PC-3 (cell line): ENCODE measurements at regions not wholly inside any gene's neighbourhood (a gene's known extent, or its start where the extent isn't known, plus 50 kb on each side); places are given as distances from the start of the nearest gene placed in this dataset.

ENCODE experiments used
- ATAC-seq: fragments of 200-7000 bp; cut with Tn5 transposase; 2 replicates; pipeline ENCODE4 v1.9.1; 2020; ENCODE audit warnings: mild to moderate bottlenecking, moderate library complexity
- BruUV-seq: library from RNA; stranded (reverse); fragments of 400-500 nt; replicated peaks from 2 replicates; lab custom pipeline; 2021; lab: Mats Ljungman, UMichigan
- CTCF ChIA-PET: fragments of 300-600 bp; sonication (Branson Sonifier 250); formaldehyde crosslinking; loops from one replicate; lab custom pipeline; 2022; ENCODE audit warnings: antibody characterized with exemption; lab: Charles Lee
- POLR2A ChIA-PET: fragments of 300-600 bp; sonication (Branson Sonifier 250); formaldehyde crosslinking; loops from one replicate; lab custom pipeline; 2022; ENCODE audit warnings: antibody characterized with exemption; ENCODE audit not compliant: unreplicated experiment; lab: Charles Lee
- DNase-seq: peaks from one replicate; pipeline ENCODE4 v3.0.0-alpha.2; 2015
- H2AFZ ChIP-seq: fragments of 300-600 bp; sonication (generic); 2 replicates; pipeline ENCODE4 v1.6.0; 2016; ENCODE audit warnings: antibody characterized with exemption, low read length
- H3F3A ChIP-seq: fragments of 300-600 bp; sonication (generic); one replicate; pipeline ENCODE4 v1.6.0; 2017; ENCODE audit warnings: antibody characterized with exemption, low read length, control low read depth, mild to moderate bottlenecking; ENCODE audit not compliant: unreplicated experiment
- H3K27ac ChIP-seq: fragments of 300-600 bp; sonication (generic); 2 replicates; pipeline ENCODE4 v1.5.1; 2016; ENCODE audit warnings: mild to moderate bottlenecking, low read length
- H3K27me3 ChIP-seq: fragments of 300-600 bp; sonication (generic); 2 replicates; pipeline ENCODE4 v1.6.1; 2016; ENCODE audit warnings: low read length, mixed read lengths
- H3K36me3 ChIP-seq: fragments of 300-600 bp; sonication (generic); 2 replicates; pipeline ENCODE4 v1.6.1; 2016; ENCODE audit warnings: low read depth, mixed run types, low read length, mixed read lengths
- H3K4me1 ChIP-seq: fragments of 300-600 bp; sonication (generic); 2 replicates; pipeline ENCODE4 v1.5.1; 2016; ENCODE audit warnings: low read length; ENCODE audit not compliant: insufficient read depth
- H3K4me2 ChIP-seq: fragments of 300-600 bp; sonication (generic); 2 replicates; pipeline ENCODE4 v1.6.0; 2016; ENCODE audit warnings: low read length
- H3K4me3 ChIP-seq: fragments of 300-600 bp; sonication (generic); 2 replicates; pipeline ENCODE4 v1.5.1; 2016; ENCODE audit warnings: mild to moderate bottlenecking, low read length, mixed read lengths
- H3K79me2 ChIP-seq: fragments of 300-600 bp; sonication (generic); 2 replicates; pipeline ENCODE4 v1.6.1; 2017; ENCODE audit warnings: low read length, mixed read lengths
- H3K9ac ChIP-seq: fragments of 300-600 bp; sonication (generic); 2 replicates; pipeline ENCODE4 v1.6.0; 2016; ENCODE audit warnings: mild to moderate bottlenecking, low read length
- H3K9me2 ChIP-seq: fragments of 300-600 bp; sonication (generic); replicated peaks from 2 replicates; pipeline ENCODE4 v1.6.1; 2016; ENCODE audit warnings: mixed run types, low read length, mixed read lengths
- H3K9me3 ChIP-seq: fragments of 300-600 bp; sonication (generic); 2 replicates; pipeline ENCODE4 v1.6.1; 2016; ENCODE audit warnings: low read length, mixed read lengths
- H4K20me1 ChIP-seq: fragments of 300-600 bp; sonication (generic); 2 replicates; pipeline ENCODE4 v1.6.1; 2016; ENCODE audit warnings: low read length, mixed read lengths
- EZH2 ChIP-seq: fragments of 300-600 bp; sonication (generic); IDR thresholded peaks from one replicate; pipeline ENCODE4 v1.6.1; 2017; ENCODE audit warnings: antibody characterized with exemption, mild to moderate bottlenecking, low read length; ENCODE audit not compliant: unreplicated experiment
- EZH2phosphoT487 ChIP-seq: fragments of 300-600 bp; sonication (generic); IDR thresholded peaks from 2 replicates; pipeline ENCODE4 v1.6.1; 2018; ENCODE audit warnings: mild to moderate bottlenecking, antibody characterized with exemption, low read length, borderline replicate concordance
- intact Hi-C: fragments of 100-400 bp; cut with micrococcal nuclease; formaldehyde crosslinking; loops from 2 replicates; pipeline ENCODE4 v1.9.0; 2023
- TF ChIP-seq, protein P1 (sequence below): fragments of 300-600 bp; sonication (generic); conservative IDR thresholded peaks from 2 replicates; pipeline ENCODE4 v1.5.1; 2017; ENCODE audit warnings: antibody characterized with exemption, low read depth, mild to moderate bottlenecking, low read length

DNA sequence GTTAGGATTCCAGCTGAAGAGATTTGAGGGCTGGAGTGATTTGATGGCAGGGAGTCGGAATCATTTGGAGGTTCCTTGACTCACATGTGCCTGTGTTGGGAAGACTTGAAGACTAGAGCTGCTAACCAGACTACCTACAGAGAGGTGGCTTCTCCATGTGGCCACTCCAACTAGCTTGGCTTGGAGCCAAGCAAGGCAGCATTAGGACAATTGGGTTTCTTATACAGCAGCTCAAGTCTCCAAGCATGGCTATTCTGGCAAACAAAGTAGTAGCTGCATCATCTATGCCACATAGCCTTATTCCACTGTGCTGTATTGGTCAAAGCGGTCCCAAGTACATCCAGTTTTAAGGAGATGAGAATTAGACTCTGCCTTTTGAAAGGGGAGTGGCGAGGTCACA is 171.7 kb upstream of the SLC4A4 start:
- ATAC-seq (no peak), DNase-seq (no peak)
- Histone ChIP-seq H3K79me2 (no peaks in the 10 kb centered on the region), H3K9ac (no peak overlapping the region), H3K9me2 (no peaks in the 10 kb centered on the region), H3K4me1 (no peaks in the 10 kb centered on the region), H4K20me1 (no peaks in the 10 kb centered on the region), H3K4me2 (no peak overlapping the region), H3K27ac (no peak overlapping the region), H2AFZ (no peak overlapping the region), H3K27me3 (no peaks in the 10 kb centered on the region), H3K36me3 (no peaks in the 10 kb centered on the region), H3K9me3 (no peaks in the 10 kb centered on the region), H3K4me3 (no peak overlapping the region), H3F3A (no peaks in the 10 kb centered on the region)
- TF ChIP-seq, protein P1, sequence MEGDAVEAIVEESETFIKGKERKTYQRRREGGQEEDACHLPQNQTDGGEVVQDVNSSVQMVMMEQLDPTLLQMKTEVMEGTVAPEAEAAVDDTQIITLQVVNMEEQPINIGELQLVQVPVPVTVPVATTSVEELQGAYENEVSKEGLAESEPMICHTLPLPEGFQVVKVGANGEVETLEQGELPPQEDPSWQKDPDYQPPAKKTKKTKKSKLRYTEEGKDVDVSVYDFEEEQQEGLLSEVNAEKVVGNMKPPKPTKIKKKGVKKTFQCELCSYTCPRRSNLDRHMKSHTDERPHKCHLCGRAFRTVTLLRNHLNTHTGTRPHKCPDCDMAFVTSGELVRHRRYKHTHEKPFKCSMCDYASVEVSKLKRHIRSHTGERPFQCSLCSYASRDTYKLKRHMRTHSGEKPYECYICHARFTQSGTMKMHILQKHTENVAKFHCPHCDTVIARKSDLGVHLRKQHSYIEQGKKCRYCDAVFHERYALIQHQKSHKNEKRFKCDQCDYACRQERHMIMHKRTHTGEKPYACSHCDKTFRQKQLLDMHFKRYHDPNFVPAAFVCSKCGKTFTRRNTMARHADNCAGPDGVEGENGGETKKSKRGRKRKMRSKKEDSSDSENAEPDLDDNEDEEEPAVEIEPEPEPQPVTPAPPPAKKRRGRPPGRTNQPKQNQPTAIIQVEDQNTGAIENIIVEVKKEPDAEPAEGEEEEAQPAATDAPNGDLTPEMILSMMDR, result no peak
- TF ChIP-seq EZH2, result no peak
- no TSS peak for BruUV-seq
- intact Hi-C loops, result no loop called here
- POLR2A ChIA-PET, result no interaction called here
- CTCF ChIA-PET, result no interaction called here

DNA sequence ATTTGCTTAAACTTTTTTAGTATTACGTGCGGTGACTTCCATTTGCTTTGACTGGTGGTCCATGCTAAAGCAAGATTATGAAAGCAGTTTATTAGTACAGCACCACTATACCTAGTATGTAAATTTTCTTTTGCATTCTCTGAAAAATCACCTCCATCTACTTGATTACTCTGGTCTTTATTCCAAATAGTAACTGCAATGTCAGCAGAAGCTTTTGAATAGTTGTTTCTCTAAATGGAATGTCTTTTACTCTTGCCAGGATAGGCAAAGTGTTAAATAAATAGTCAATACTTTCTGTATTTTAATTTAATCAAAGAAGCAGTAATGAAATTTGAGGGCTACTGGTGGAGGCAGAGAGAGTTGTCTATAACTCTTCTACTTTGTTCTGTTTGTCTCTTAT is 167.2 kb upstream of the SLC4A4 start:
- ATAC-seq, result no peak
- no peaks in the 10 kb centered on the region for H3K4me1 ChIP-seq
- intact Hi-C loops, result no loop called here
- no peak overlapping the region for H3K9ac ChIP-seq
- no peaks in the 10 kb centered on the region for H3K9me2 ChIP-seq
- no peaks in the 10 kb centered on the region for H3K79me2 ChIP-seq
- H3K36me3 ChIP-seq, result no peaks in the 10 kb centered on the region
- H3K9me3 ChIP-seq, result no peaks in the 10 kb centered on the region
- H3K27ac ChIP-seq, result no peak overlapping the region
- TF ChIP-seq EZH2 (no peak), EZH2phosphoT487 (no peak)
- TF ChIP-seq, protein P1, result no peak
- no peaks in the 10 kb centered on the region for H3K27me3 ChIP-seq
- DNase-seq, result no peak
- ChIA-PET CTCF (no interaction called here), POLR2A (no interaction called here)
- H3K4me3 ChIP-seq, result no peak overlapping the region
- no peak overlapping the region for H3K4me2 ChIP-seq
- BruUV-seq, result no TSS peak
- H4K20me1 ChIP-seq, result no peaks in the 10 kb centered on the region
- H2AFZ ChIP-seq, result no peak overlapping the region
- H3F3A ChIP-seq, result no peaks in the 10 kb centered on the region

DNA sequence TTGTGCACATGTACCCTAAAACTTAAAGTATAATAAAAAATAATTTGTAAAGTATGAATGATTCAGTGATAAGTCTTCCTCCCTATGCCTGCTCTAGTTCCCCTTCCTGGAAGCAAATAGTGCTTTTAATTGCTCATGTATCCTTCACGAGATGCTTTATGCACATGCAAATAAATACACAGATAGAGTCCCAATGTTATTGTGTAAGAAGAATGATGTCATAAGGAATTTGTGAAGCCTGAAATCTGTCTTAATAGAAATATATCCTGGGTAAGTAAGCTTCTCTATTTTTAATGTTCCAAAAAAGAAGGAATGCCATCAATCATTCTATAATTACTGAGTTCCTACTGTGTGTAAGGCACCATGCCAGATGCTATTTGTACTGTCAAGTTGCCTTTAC is 157.5 kb upstream of the SLC4A4 start:
- Histone ChIP-seq H3K4me1 (peaks cover 4% of the 10 kb centered on the region), H3K9me2 (no peaks in the 10 kb centered on the region), H3K9me3 (no peaks in the 10 kb centered on the region), H4K20me1 (no peaks in the 10 kb centered on the region), H2AFZ (no peak overlapping the region), H3K27ac (no peak overlapping the region), H3K4me2 (no peak overlapping the region), H3K4me3 (no peak overlapping the region), H3F3A (no peaks in the 10 kb centered on the region), H3K79me2 (no peaks in the 10 kb centered on the region), H3K27me3 (peaks cover 16% of the 10 kb centered on the region), H3K9ac (no peak overlapping the region), H3K36me3 (no peaks in the 10 kb centered on the region)
- no TSS peak for BruUV-seq
- ChIA-PET POLR2A (no interaction called here), CTCF (no interaction called here)
- intact Hi-C loops, result loop anchor here (10.0 kb wide), 1 partner anchor 313 kb away; no protein-coding TSS in a partner anchor
- no peak for DNase-seq
- ATAC-seq, result no peak
- TF ChIP-seq EZH2 (no peak), EZH2phosphoT487 (no peak)
- TF ChIP-seq, protein P1, result no peak
